Bronchial epithelial cell (primary cell): ENCODE measurements at regions not wholly inside any gene's neighbourhood (a gene's known extent, or its start where the extent isn't known, plus 50 kb on each side); places are given as distances from the start of the nearest gene placed in this dataset.
"Not testable (repeated sequence)": the region's sequence is repeated elsewhere in the genome, so short reads cannot be mapped to it uniquely, and the experiment has no call there.

Experiments
- DNase-seq: peaks from one replicate; pipeline ENCODE4 v3.0.0-alpha.2; 2010; ENCODE audit warnings: low read depth
- FAIRE-seq: peaks from 2 replicates; lab custom pipeline; 2011; peaks lifted over from hg19 to GRCh38; lab: Jason Lieb, UNC
- H3K27me3 ChIP-seq: 2 replicates; pipeline ENCODE4 v1.5.1; 2011; ENCODE audit warnings: low read length; ENCODE audit not compliant: control insufficient read depth, insufficient read depth
- H3K36me3 ChIP-seq: 2 replicates; pipeline ENCODE4 v1.5.1; 2011; ENCODE audit warnings: low read length; ENCODE audit not compliant: control insufficient read depth, insufficient read depth
- H3K4me3 ChIP-seq: 2 replicates; pipeline ENCODE4 v1.5.1; 2011; ENCODE audit warnings: mild to moderate bottlenecking, low read depth, low read length, control low read depth
- TF ChIP-seq, protein P1 (sequence below): IDR thresholded peaks from 2 replicates; pipeline ENCODE4 v1.5.1; 2011; ENCODE audit warnings: mild to moderate bottlenecking, moderate library complexity, low read length, control low read depth, inconsistent platforms; ENCODE audit not compliant: insufficient read depth, severe bottlenecking

DNA sequence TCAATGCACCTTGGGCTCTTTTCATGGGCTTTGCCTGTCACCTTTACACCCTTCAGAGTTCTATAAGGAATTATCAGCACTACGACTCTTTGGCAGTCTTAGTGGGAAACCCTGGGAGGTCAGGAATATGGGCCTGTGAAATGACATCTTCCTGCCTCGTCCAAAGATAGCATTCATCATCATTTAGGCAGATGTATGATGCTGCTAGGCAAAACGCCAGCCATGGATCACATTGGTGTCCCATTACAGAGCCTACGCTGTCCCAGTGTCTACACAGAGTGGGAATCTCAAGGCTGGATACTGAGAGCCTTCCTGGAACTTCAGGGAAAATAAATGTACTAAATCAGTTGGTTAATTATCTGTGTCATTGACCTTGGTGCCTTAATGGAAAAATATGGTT, 259.4 kb upstream of the CELF2 start:
- no peak for FAIRE-seq
- no peak for DNase-seq
- Histone ChIP-seq H3K4me3 (no peak overlapping the region), H3K36me3 (no peaks in the 10 kb centered on the region), H3K27me3 (no peaks in the 10 kb centered on the region)
- TF ChIP-seq, protein P1, sequence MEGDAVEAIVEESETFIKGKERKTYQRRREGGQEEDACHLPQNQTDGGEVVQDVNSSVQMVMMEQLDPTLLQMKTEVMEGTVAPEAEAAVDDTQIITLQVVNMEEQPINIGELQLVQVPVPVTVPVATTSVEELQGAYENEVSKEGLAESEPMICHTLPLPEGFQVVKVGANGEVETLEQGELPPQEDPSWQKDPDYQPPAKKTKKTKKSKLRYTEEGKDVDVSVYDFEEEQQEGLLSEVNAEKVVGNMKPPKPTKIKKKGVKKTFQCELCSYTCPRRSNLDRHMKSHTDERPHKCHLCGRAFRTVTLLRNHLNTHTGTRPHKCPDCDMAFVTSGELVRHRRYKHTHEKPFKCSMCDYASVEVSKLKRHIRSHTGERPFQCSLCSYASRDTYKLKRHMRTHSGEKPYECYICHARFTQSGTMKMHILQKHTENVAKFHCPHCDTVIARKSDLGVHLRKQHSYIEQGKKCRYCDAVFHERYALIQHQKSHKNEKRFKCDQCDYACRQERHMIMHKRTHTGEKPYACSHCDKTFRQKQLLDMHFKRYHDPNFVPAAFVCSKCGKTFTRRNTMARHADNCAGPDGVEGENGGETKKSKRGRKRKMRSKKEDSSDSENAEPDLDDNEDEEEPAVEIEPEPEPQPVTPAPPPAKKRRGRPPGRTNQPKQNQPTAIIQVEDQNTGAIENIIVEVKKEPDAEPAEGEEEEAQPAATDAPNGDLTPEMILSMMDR = no peak

GRCh38 chr10:10759806-10760205, 257.9 kb upstream of the CELF2 start:
- H3K36me3 ChIP-seq, H3K4me3 ChIP-seq, H3K27me3 ChIP-seq, FAIRE-seq: not testable (repeated sequence)
- peak; percentile 54 for DNase-seq

- Histone ChIP-seq H3K36me3 (no peaks in the 10 kb centered on the region), H3K4me3 (no peak overlapping the region), H3K27me3 (no peaks in the 10 kb centered on the region)
- DNase-seq = no peak
- FAIRE-seq = peak; percentile 28
- TF ChIP-seq, protein P1 = no peak
Observed at GRCh38 chr10:10765017-10765416, 252.7 kb upstream of the CELF2 start.

GRCh38 chr10:10772411-10772810, 245.3 kb upstream of the CELF2 start:
- DNase-seq = no peak
- Histone ChIP-seq H3K4me3 (no peak overlapping the region), H3K27me3 (no peaks in the 10 kb centered on the region), H3K36me3 (no peaks in the 10 kb centered on the region)
- TF ChIP-seq, protein P1 = no peak
- FAIRE-seq = no peak

DNA sequence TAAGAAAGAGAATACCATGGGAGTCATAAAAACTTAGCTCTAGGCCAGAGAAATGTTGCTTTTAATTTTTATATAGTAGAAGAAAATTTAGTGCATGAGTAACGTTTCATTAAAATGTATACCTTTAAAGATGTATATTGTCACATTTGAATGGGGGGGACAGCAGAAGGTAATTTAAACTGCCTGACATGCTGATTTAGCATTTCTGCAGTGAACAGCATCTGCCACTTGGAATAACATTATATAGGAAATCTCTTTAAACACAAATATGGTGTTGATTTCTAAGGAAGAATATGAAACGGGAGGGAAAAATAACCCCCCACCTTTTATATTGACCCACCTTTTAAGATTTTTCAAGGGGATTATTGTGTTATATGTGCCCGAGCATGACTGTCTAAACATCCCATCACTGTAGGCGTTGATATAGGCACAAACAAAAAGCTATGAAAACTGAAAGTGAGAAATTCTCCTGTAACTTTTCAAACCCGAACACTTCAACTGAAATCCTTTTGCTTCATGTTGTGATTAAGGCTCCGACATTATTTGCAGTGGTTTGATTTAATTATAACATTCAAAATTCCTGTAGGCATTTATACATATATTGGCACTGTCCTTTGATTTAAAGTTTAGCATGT, 244.7 kb upstream of the CELF2 start:
- DNase-seq (no peak), FAIRE-seq (no peak)

GRCh38 chr10:10774416-10774815, 243.3 kb upstream of the CELF2 start:
- no peak overlapping the region for H3K4me3 ChIP-seq
- H3K36me3 ChIP-seq = no peaks in the 10 kb centered on the region
- H3K27me3 ChIP-seq = no peaks in the 10 kb centered on the region
- FAIRE-seq (no peak), DNase-seq (no peak)
- TF ChIP-seq, protein P1 = no peak

More for the DNA sequence above, 244.7 kb upstream of the CELF2 start:
- TF ChIP-seq, protein P1 = no peak
- no peak overlapping the region for H3K4me3 ChIP-seq
- no peaks in the 10 kb centered on the region for H3K27me3 ChIP-seq
- no peaks in the 10 kb centered on the region for H3K36me3 ChIP-seq
